ES-I3 (cell line): ENCODE measurements at regions not wholly inside any gene's neighbourhood (a gene's known extent, or its start where the extent isn't known, plus 50 kb on each side); places are given as distances from the start of the nearest gene placed in this dataset.

Experiments
- H3K36me3 ChIP-seq: 2 replicates; pipeline ENCODE4 v1.6.1; 2013; ENCODE audit warnings: mild to moderate bottlenecking, low read length, control low read depth, moderate library complexity; ENCODE audit not compliant: insufficient read depth
- H3K4me1 ChIP-seq: 2 replicates; pipeline ENCODE4 v1.6.1; 2013; ENCODE audit warnings: mild to moderate bottlenecking, control low read depth, low read length; ENCODE audit not compliant: insufficient read depth
- H3K9ac ChIP-seq: 2 replicates; pipeline ENCODE4 v1.6.1; 2013; ENCODE audit warnings: low read depth, mild to moderate bottlenecking, low read length, moderate library complexity
- H3K9me3 ChIP-seq: 2 replicates; pipeline ENCODE4 v1.6.1; 2013; ENCODE audit warnings: mild to moderate bottlenecking, low read length, moderate library complexity; ENCODE audit not compliant: control insufficient read depth, insufficient read depth

DNA sequence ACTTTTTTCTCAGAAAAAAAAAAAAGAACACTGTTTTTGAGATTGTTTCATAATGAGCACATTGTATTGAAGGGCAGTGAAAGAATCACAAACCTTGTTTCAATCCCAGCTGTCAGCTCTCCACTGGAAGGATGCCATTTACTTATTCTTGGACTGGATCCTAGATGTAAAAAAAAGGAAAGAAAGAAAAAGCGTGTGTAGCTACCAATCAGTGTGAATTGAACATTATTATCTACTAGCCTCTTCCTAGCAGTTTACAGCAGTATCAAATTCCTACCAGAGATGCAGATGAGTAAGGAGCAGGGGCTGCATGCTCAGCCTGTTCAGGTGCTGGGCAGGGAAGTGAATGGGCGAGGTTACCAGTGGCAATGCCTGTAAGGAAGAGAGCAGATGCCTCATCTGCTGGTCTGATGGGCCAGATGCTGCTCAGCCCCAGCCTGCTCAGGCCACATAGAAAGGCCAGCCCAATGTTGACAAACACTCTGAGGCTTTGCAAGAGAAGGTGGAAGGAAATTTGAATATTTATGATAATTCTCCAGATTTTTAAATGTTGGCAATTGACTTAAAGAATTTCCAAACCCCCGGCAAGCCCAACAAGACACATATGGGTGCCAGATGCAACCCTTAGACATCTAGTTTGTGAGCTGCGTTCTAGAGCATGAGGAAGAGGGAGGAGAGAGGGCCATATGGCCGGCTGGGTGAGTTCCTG is 189.5 kb downstream of the IBTK start:
- no peaks in the 10 kb centered on the region for H3K36me3 ChIP-seq
- H3K4me1 ChIP-seq: no peaks in the 10 kb centered on the region
- no peak overlapping the region for H3K9ac ChIP-seq
- no peaks in the 10 kb centered on the region for H3K9me3 ChIP-seq

DNA sequence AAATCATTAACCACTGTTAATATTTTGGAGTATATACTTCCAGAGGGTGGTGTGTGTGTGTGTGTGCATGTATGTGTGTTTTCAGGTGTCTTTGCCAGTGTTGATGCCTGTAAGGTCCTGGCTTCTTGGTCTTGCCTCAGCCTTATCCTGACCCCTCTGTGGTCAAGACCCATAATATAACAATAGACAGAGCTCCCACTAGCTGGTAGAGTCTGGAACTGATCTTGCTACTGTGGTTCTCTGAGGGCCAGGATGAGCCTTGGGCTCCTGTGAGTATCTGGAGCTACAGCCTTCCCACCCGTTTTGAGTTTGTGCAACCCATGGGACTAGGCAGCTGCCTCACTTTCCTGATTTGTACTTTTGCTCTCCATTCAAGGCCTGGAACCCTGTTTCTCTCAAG is 191.0 kb downstream of the IBTK start:
- Histone ChIP-seq H3K36me3 (no peaks in the 10 kb centered on the region), H3K9ac (no peak overlapping the region), H3K9me3 (no peaks in the 10 kb centered on the region), H3K4me1 (no peaks in the 10 kb centered on the region)

DNA sequence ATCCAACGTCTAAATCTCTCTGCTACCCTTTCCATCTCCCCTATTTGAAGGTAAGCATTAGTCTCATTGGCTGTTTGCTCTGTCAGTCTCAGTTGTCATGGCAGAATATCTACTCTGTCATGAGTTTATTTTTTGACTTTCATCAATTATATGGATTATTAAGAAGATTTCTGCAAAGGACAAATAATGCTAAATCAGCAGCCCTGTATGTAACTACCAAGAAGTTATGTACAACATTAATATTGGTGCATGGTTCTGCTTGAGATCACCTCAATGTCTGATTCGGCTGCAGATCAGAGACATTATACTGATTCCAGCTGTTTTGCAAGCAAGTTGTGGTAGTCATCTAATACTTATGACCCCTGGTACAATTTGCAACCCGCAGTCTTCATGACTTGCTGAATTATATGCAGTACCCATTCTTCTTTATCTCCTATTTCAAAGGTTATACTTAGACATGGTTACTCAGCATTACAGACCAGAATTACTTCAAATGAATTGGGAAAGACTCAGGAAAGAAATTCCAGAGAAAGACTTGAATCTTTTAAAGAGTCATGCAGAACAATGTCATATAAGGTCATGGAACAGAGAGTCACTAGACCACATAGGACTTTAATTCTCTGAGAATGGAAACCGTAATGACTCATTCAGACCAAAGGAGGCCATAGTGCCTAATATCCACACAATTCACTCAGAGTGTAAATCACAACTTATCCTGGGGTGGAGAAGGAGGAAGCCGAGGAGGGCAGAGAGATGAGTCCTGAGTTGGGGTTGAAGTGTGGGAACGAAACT is 201.4 kb downstream of the IBTK start:
- H3K36me3 ChIP-seq: no peaks in the 10 kb centered on the region
- no peaks in the 10 kb centered on the region for H3K4me1 ChIP-seq
- 0 out of 2 replicates have a peak, but pooled peaks cover 2% of the 10 kb centered on the region for H3K9me3 ChIP-seq
- H3K9ac ChIP-seq: no peak overlapping the region

DNA sequence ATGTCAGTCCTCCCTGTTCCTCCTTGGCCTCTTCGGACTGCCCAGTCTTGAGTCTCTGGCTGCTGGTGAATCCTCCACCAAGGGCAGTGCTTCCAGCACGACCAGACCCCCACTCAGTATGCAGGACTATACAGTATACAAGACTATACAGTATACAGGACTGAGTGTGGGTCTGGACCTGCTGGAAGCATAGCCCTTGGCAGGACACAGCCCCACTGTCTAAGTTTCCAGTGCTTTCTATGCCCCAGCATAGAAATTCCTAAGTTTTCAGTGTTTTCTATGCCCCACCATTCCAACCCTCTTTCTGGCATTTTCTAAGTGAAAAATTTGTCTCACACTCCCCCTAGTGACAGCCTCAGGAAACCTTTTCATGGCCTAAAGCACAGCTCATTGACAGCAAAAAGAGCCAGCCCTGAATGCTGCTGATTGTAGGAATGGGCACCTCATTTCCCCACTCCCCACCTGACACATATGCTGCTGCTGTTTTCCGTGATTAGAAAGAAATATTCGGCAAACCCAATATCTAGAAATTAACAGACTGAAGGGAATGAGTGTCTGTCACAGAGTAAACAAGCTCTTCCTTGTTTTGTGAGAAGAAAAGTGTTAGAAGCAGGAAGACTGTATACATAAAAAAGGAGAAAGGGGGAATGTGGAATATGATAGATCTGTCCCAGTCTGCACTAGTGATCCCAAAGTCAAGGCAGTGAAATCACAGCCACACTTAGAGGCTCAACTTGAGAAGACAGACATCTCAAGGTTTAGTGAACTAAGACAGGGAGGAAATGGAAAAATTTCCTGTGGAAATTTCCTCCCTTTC is 206.9 kb downstream of the IBTK start:
- Histone ChIP-seq H3K9me3 (no peaks in the 10 kb centered on the region), H3K4me1 (no peaks in the 10 kb centered on the region), H3K9ac (no peak overlapping the region), H3K36me3 (no peaks in the 10 kb centered on the region)

DNA sequence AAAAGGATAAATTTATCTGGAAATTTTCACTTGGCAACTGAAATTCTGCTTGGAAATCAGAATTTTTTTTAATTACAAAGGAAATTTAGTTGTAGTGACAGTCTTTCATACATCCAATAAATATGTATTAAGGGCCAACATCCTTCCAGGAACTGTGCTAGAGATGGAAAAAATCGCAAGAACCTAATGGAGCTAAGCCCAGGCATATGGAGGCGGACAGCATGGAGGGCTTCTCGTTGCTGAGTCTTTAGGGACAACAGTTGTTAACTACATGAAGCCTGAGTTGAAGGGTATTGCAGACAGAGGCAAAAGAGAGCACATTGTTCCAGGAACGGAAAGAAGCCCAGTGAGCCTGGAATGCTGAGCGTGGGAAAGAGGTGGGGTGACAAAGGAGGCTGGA is 208.9 kb downstream of the IBTK start:
- H3K9ac ChIP-seq: no peak overlapping the region

DNA sequence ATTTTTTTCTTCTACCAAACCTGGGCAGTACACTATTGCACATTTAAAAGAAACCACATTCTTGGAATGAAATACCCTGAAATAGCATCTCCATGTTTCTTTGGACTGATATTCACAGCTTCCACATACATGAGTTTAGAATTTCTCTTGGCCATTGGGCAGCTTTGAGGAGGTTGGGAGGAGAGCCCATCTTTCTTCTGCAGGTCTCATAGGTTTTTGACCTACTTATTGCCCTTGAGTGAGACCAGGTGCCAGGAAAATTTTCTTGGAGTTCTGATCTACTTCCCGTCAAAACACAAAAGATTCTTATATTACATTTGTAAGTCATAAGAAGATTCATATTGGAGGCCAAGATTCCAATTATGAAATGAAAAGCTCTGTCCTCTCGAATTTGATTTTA is 212.0 kb downstream of the IBTK start:
- no peaks in the 10 kb centered on the region for H3K9me3 ChIP-seq
- no peak overlapping the region for H3K9ac ChIP-seq
- no peaks in the 10 kb centered on the region for H3K36me3 ChIP-seq
- H3K4me1 ChIP-seq: no peaks in the 10 kb centered on the region

More for the DNA sequence above, 208.9 kb downstream of the IBTK start:
- Histone ChIP-seq H3K36me3 (no peaks in the 10 kb centered on the region), H3K4me1 (no peaks in the 10 kb centered on the region), H3K9me3 (no peaks in the 10 kb centered on the region)

DNA sequence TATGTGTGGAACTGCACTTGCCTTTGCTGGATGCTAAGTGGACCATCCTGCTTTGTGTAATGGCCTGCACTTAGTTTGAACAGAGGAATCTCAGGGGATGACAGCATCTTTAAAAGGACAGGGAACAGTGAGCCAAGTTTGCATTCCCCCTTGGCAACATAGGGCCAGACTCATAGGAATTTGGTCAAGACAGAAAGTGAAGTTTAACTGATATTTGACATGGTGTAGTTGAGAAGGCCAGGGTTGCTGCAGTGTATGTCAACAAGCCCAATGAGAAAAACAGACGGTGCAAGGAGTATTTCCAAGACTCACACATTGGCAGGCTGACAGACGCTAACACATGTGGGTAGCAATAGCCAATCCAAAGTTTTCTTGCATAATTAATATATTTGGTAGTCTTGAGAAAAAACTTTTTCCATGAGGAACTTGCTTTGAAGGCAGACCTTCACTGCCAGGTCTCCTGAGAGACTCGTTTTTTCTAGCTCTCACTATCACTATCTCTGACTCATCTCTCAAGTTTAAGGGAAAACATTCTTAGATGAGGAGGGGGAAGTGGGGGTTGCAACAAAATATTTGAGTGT is 213.8 kb downstream of the IBTK start:
- no peaks in the 10 kb centered on the region for H3K36me3 ChIP-seq
- no peaks in the 10 kb centered on the region for H3K4me1 ChIP-seq
- H3K9me3 ChIP-seq: no peaks in the 10 kb centered on the region
- no peak overlapping the region for H3K9ac ChIP-seq

DNA sequence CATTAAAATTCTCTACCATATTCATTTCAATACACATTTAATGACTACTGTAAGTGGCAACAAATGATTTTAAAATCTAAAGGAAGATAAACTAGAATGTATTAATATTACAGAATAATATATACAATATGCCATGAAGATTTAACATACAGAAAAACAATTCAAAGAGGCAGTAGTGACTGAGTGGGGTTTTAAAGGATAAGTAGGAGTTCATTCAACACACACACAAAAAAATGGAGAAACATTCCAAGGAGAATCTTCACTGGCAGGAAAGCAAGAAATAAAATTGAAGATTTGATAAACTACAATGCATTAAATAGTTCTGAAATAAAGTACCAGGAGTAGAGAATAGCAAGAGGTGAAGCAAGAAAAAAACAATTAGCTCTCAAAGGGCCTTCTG is 215.1 kb downstream of the IBTK start:
- H3K9me3 ChIP-seq: no peaks in the 10 kb centered on the region
- H3K36me3 ChIP-seq: no peaks in the 10 kb centered on the region
- no peak overlapping the region for H3K9ac ChIP-seq
- no peaks in the 10 kb centered on the region for H3K4me1 ChIP-seq

DNA sequence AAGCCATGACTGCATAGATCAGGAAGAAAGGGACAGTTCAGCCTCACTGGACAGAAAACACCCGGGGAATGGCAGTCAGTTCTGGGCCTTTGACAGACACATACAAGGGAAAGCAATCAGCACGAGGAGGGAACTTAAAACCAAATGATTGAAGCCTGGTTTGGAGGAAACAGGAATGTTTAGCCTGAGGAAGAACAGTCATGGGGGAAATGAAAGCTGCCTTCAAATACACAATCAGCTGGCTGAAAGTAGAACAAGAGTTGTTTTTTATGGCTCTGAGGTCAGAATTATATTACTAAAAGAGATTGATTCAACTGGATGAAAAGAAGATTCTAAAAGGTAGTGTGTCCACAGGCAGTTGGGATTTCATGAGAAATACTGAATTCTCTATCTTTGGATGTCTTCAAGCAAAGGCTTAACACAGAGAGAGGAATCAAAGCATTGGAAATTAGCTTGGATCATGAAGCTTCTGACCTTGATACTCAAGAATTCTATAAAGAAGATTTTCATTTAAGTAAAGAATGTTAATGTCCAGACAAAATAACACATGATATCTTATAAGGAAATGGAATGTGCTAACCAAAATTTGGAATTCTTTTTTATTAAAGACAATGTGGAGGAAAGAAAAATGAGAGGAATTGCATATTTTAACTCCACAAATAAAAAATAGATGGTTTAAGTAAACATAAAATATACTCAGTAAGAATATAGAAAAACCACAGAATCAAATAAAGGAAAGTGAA is 216.6 kb downstream of the IBTK start:
- H3K9ac ChIP-seq: no peak overlapping the region
- H3K36me3 ChIP-seq: no peaks in the 10 kb centered on the region; the same call in 1 of the 2 replicates
- no peaks in the 10 kb centered on the region for H3K9me3 ChIP-seq
- no peaks in the 10 kb centered on the region for H3K4me1 ChIP-seq

DNA sequence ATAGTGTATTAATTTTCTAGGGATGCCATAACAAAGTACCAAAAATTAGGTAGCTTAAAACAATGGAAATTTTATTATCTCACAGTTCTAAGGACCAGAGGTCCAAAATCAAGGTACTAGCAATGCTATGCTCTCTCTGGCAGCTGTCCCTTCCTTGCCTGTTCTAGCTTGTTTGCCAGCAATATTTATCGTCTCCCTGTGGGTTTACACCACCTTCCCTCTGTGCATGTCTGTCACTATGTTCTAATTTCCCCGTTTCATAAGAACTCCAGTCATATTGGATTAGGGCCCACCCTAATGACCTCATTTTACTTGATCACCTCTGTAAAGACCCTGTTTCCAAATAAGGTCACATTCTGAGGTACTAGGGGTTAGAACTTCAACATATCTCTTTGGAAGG is 217.2 kb downstream of the IBTK start:
- H3K9ac ChIP-seq: no peak overlapping the region
- H3K9me3 ChIP-seq: no peaks in the 10 kb centered on the region
- H3K4me1 ChIP-seq: no peaks in the 10 kb centered on the region
- no peaks in the 10 kb centered on the region; the same call in 1 of the 2 replicates for H3K36me3 ChIP-seq

DNA sequence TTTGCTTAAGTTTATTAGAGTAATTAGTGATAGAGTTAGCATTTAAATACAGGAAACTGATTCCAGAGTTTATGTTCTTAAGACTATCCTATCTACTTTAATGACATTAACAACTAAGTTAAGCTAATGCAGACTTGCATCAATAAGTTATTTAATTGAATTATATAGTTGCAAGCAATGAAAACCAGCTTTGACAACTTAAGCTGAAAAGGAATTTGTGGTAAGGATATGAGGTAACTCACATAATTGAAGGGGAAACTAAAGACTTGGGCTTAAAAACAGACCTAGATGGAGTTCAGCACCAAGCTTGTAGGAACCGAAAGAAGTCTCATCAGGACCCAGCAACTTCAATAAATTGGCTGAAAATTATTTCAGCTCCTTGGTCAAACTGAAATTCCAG is 222.3 kb downstream of the IBTK start:
- H3K9ac ChIP-seq: no peak overlapping the region
- no peaks in the 10 kb centered on the region for H3K9me3 ChIP-seq
- no peaks in the 10 kb centered on the region; the same call in 1 of the 2 replicates for H3K36me3 ChIP-seq
- H3K4me1 ChIP-seq: peaks cover 8% of the 10 kb centered on the region

DNA sequence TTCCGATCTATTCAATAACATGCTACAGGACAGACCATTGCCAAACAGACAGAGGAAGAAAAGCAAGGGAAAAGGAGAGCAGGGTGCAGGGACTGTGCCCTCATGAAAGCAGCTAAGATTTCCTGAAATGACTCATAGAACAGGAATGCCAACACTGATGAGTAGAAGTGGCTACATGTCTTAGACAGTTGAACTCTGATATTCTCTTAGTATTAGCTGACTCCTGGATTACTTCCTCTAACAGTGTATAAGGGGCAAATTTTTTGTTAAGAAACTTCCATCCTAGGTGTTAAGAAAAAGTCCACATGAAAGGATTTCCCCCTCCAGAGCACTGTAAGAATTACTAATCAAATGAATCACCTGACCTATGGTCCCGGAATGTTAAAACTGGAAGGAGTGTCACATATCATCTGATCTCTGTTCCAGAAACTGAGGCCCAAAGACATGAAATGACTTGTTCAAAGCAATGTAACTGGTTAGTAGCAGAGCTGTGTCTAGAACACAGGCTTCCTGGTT is 224.9 kb downstream of the IBTK start:
- no peak overlapping the region for H3K9ac ChIP-seq
- H3K9me3 ChIP-seq: no peaks in the 10 kb centered on the region
- H3K36me3 ChIP-seq: no peaks in the 10 kb centered on the region; the same call in 1 of the 2 replicates
- peaks cover 10% of the 10 kb centered on the region for H3K4me1 ChIP-seq

DNA sequence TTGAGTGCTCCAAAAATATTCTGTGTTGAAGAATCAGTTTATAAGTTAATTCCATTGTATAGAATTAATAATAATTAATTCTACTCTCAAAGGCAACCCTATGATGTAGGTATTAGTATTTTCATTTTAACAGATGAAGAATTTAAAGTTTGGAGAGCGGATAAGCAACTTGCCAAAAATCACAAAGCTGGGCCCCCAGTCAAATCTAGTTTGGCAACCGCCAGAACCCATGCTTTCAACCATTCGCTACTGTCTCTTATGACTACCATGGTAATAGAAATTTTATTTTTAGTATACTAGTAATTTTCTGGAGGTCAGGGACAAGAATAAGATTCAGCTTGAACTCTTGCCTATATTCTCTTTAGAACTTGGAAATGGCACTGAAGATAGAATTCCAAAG is 229.8 kb downstream of the IBTK start:
- Histone ChIP-seq H3K36me3 (no peaks in the 10 kb centered on the region), H3K4me1 (peaks cover 17% of the 10 kb centered on the region), H3K9ac (no peak overlapping the region), H3K9me3 (no peaks in the 10 kb centered on the region)
